ENCODE measurements at regions not wholly inside any gene's neighbourhood (a gene's known extent, or its start where the extent isn't known, plus 50 kb on each side); places are given as distances from the start of the nearest gene placed in this dataset.

DNA sequence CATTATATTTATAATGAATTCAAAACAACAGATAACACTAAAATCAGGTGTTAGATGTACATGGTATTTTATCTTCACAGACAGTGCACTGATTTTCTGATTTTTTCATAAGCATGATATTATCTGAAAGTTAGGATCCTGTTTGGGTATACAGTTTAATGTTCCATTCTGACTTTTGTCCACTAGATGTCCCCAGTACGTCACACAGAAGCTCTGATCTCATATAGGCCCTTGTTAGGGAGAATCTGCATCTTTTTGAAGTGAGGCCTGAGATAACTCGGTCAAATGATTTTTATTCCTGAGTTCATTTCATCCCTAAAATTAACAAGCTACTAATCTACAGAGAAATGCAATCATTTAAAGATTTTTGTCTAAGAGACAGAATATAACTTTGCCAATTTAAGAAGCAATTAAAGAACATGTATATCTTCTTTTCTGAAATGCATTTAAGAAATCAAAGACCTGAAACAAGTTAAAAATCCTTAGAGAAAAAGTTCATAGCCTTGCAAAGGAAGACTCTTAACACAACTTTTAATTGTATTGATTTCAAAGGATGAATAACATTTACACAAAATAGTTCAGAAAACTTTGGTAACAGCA, 72.0 kb upstream of the TES start:
- TF ChIP-seq TCF12 (IDR thresholded peaks at IDR 0.05), result no peak
- no peak for TF ChIP-seq POLR2AphosphoS5 (IDR thresholded peaks at IDR 0.05; ENCODE audit: low read depth, low read length)
- TF ChIP-seq CTCF (IDR thresholded peaks at IDR 0.05), result peak; percentile 98
- no peak for TF ChIP-seq ZBTB33 (IDR thresholded peaks at IDR 0.05; ENCODE audit: borderline replicate concordance, low read depth)
- no peak for TF ChIP-seq FOXM1 (IDR thresholded peaks at IDR 0.05; ENCODE audit: low read depth)
- peak; percentile 79 for TF ChIP-seq RAD21 (IDR thresholded peaks at IDR 0.05; ENCODE audit: low read length)
- TF ChIP-seq CHD2 (IDR thresholded peaks at IDR 0.05; ENCODE audit: low read length, partially characterized antibody), result no peak
- no peak for TF ChIP-seq RCOR1 (IDR thresholded peaks at IDR 0.05; ENCODE audit: low read length)
- TF ChIP-seq NFIC (IDR thresholded peaks at IDR 0.05; ENCODE audit: borderline replicate concordance), result no peak
